Ramos (cell line): ENCODE measurements at regions not wholly inside any gene's neighbourhood (a gene's known extent, or its start where the extent isn't known, plus 50 kb on each side); places are given as distances from the start of the nearest gene placed in this dataset.

Experiments
- in situ Hi-C: fragments of 300-500 bp; cut with MboI; formaldehyde crosslinking; loops from one replicate; pipeline ENCODE4 v1.14.3; 2022; ENCODE audit warnings: low sequenced_read_pairs; ENCODE audit not compliant: unreplicated experiment

DNA sequence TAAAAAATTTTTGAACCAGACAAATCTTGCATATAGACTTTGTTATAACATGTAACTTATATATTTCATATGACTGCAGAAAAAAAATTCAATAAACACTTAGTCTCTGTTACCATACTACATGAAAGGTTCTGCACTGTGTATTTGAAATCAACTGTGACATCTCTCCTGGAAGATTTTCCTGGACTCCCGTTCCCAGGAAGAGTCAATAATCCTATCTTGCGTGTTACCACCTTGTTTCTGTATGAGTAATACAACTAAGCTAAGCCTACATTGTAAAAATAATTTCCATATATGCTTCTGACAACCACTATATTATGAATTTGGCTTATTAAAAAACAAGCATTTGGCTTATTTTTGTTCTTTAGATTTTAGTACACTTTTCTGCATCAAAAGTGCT is 665.6 kb upstream of the SOX9 start:
- in situ Hi-C loops: loop anchor here (25.0 kb wide), 1 partner anchor 1082 kb away; no protein-coding TSS in a partner anchor

DNA sequence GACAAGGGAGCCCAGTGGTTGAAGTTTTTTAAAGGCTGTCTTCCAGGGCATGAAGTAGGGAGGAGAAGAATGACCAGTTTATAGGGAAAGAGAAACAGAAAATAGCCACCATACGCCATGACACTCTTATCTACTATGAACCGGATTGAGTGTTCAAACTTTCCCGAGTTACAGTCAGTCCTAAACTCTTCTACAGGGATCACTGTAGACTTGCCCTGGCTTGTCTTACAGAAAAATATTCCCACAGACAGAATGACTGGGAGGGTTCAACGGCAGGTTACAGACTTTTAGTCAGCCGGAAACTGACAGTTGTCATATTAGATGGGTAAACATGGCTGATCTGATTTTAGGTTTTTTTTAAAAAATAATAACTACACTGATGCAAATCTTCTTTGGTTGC is 662.5 kb upstream of the SOX9 start:
- in situ Hi-C loops: loop anchor here (25.0 kb wide), 1 partner anchor 1079 kb away; no protein-coding TSS in a partner anchor

DNA sequence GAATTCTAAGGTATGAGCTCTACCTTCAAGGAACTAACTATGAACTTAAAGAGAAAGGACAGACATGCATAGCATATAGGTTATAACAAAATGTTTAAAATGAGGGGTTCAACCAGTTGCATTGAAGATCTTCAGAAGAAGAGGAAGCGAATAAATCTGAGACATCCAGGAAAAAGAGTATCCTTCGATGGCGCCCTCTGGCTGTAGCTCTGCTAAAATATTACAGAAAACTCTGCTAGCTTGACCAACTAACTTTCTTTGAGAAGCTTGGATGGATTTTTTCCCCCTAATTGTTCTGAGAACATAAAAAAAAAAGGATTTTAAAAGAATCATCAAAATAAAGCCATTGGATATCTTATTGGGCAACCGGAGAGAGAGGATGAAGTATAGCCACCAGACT is 659.9 kb upstream of the SOX9 start:
- in situ Hi-C loops: loop anchor here (25.0 kb wide), 1 partner anchor 1076 kb away; no protein-coding TSS in a partner anchor

DNA sequence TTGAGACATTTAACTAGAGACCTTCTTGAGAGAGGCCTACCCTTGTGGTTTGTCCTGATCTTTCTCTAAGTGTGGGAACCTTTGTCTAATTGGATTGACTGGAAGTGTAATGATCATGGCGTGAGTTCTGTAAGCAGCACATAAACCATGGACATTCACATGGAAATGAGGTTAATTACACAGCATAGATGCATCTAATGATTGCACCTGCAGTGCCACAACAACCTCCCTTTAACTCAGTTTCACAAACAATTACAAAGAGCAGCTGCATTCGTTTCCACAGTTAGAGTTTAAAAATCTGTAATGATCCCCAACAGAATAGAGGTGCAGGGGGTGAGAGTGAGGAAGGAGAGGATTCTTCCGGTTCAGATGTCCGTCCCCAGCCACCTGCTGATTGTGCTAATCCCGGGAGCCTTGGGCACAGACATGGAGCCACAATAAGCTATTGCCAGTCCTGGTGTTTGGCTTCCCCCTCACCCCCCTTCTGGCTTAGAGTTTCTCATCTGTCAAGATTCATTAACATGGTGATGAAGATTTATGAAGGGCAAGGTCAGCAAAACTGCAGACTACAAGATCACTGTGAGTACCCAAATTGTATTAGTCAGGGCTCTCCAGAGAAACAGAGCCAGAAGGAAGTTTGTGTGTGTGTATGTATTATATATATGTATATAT is 659.2 kb upstream of the SOX9 start:
- in situ Hi-C loops: loop anchor here (25.0 kb wide), 1 partner anchor 1076 kb away; no protein-coding TSS in a partner anchor

DNA sequence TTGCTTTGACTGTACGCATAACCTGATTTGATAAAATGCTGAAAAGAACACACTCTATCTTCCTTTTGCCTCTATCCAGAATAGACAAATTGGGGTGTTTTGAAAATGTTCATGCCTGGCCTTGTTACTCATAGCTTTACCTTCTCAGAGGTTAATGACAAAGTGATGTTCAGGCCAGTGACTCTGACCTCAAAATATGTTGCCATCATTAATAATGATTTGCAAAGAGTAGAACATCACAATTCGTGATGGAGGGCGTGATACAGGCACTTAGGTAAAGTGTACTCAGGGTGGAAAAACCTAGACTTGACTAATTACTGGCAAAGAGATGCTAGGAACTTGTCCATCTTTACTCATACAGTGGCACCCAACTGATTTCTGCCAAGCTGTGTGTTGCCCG is 656.6 kb upstream of the SOX9 start:
- in situ Hi-C loops: loop anchor here (25.0 kb wide), 1 partner anchor 1073 kb away; no protein-coding TSS in a partner anchor

DNA sequence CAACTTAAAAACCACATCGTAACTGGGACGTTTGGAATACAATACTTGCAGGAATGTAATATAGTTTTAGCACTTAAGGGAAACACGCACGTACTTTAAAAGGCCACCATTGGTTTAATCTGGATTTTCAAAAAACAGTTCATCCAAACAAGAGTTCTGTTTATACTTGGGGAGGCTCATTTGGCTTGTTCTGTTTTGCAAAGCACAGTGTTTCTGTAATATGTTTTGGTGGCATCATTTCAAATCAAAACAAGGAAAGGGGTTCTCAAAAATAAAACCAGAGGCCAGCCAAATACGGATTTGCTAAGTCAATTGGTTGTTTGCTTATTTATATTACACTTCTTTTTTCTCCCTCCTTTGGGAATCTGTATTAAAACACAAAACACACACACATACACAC is 656.1 kb upstream of the SOX9 start:
- in situ Hi-C loops: loop anchor here (25.0 kb wide), 1 partner anchor 1073 kb away; no protein-coding TSS in a partner anchor

DNA sequence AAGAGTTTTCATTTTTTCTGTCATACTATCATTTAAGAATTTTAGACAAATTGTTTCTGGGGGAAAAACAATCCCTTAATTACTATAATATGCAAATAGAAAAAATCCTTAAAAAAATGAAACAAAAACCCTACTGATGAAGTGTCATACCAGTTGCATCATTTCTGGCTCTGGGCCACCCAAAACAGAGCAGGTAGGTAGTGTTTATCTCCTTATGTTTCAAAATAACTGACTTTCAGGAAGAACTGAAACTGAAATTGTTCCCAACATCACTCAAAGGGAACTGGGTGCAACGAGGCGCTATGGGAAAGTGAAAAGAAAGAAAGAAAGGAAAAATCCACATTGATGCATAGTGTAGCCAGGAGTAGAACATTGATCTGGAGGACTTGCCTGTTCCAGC is 653.1 kb upstream of the SOX9 start:
- in situ Hi-C loops: loop anchor here (25.0 kb wide), 1 partner anchor 1070 kb away; no protein-coding TSS in a partner anchor

DNA sequence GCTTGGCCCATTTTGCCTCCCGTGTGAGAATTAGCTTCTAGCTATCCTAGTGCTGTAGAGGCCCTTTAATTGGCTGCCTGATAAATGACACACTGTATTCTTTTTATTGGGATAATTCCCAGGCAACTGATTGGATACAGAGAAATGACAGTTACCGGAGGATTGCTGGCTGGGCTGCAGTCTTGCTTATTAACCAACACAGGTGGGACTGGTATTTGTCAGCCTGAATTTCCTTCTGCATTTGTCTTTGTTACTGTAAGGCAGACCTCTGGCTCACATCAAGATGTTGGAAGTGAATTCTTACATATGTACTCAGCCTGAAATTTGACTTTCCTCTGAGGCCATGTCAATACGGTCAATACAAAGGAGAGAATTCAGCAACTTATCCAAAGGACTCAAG is 650.8 kb upstream of the SOX9 start:
- in situ Hi-C loops: loop anchor here (25.0 kb wide), 1 partner anchor 1067 kb away; no protein-coding TSS in a partner anchor

DNA sequence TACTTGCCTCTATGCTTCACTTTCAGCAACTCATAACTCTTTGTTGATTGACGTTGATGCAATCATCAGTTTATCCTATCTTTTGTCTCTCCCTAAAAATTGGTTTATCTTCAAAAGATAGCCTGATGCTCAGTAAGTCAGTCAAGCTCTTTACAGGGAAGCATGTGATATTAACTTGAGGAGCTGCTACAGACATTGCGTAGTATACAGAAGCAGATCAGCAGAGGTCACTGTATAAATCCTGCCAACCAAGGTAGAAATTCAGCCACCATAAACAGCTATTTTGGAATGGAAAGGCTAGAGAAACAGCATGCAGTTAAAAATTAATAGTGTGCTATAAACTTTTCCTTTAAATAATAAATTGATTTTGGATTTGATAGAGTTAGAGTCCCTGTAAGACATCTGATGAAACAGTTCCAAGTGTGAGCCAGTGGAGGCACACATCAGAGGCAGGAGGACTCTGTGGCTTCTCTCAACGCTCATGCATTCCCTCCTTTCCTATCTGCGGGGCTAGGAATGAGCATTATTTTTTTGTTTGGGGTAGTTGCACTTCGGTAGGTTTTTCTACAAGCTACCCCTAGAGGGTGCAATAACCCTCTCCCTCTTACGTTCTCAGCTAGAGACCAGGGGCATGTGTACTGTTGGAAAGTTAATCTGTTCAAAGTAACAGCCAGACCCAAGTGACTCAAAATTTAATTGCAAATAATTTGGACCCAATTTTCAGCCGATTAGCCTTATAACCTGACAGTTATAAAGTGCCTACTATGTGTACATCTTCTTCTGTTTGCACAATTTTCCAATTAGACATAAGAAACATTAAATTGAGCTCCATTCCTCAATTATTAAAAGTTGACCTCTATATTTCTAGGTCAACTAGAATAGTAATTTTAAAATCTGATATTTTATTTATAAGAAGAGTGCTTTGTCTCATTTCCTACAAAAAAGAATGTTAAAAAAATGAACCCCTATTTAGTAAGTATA is 647.7 kb upstream of the SOX9 start:
- in situ Hi-C loops: loop anchor here (25.0 kb wide), 1 partner anchor 1064 kb away; no protein-coding TSS in a partner anchor

DNA sequence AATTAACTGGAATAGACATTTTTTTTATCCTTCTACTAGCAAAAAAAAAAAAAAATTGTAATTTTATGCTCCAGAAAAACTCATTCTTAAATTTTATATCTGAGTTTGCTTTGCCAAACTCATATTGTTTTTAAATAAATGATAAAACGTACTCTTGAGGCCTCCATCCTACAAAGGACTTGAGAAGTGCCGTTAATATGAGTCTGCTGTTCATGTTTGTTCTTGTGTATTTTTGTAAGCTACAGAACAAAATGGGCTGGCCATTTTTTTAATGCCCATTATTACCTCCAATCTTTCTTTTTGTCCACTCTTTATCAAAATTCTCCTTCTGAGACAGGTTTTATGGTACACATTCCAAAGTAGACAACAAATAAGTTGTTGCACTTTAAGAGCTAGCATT is 643.5 kb upstream of the SOX9 start:
- in situ Hi-C loops: loop anchor here (25.0 kb wide), 1 partner anchor 635 kb away; the partner anchor contains the start of gene SOX9

DNA sequence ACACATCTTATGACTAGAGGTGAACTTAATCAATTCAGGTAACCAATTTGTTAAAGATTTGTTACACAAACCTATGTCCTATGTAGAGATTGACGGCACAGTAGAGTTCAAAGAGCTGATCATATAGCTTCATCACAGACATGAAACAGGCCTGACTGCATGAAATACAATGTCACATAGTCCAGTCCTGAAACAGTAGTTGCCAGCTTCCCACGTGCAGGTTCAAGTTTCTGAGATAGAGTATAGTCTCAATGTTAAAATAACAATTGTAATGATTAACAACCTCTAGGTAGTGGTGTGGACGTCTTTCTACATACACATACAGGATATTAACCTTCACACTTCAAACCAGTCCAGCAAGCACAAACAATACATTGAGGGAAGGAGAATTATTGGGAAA is 640.7 kb upstream of the SOX9 start:
- in situ Hi-C loops: loop anchor here (25.0 kb wide), 1 partner anchor 632 kb away; the partner anchor contains the start of gene SOX9

DNA sequence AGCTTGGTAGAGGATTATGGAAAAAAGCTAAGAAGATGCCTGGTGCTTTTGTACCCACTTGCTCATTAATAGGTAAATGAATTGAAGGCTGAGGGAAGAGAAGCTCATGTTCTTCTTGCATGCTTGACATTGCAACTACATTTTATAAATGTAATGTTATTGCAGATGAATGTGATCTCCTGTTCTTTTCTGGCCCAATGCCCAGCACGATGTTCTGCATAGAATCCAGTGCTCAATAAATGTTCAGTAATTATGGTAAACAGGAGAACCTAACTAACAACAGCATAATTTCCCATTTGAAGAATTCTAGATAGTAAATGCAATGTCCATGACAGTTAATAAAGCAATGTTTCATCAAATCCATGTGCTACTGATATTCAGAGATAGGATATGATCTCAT is 638.2 kb upstream of the SOX9 start:
- in situ Hi-C loops: loop anchor here (25.0 kb wide), 1 partner anchor 630 kb away; the partner anchor contains the start of gene SOX9

DNA sequence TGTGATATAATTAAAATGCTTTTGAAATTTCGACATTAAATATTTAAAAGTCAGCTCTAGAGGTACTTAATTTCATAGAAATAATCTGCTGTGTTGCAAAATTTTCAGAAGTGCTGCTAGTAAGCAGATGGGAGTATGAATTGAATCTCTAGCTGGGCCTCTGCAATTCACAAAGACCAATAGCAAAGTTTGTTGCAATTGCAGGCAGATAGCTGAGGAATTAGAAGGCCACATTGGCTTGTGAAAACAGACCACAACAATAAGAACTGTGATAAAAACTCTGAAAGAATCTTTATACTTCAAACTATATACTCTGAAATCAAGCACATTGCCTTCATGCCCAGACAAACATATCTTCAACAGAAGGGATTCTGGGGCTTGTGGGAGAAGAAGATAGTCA is 636.3 kb upstream of the SOX9 start:
- in situ Hi-C loops: loop anchor here (25.0 kb wide), 1 partner anchor 628 kb away; the partner anchor contains the start of gene SOX9

DNA sequence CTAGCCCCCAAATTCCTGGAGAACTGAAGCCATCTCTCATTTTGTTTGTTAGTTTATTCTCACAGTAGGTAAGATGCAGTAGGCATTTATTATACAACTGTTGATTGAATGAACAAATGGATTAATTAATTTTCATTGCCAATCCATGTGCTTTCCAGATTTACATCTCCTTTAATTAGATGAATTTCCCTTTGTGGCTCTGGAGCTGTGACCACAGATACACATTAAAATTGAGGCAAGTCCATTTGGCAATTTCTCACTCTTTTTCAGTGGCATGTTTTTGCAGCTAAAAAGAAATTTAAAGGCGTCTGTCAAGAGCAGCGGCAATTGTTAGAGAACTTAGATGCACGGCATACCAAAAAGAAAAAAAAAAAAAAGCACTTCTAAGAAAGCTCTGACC is 635.4 kb upstream of the SOX9 start:
- in situ Hi-C loops: loop anchor here (25.0 kb wide), 1 partner anchor 627 kb away; the partner anchor contains the start of gene SOX9

DNA sequence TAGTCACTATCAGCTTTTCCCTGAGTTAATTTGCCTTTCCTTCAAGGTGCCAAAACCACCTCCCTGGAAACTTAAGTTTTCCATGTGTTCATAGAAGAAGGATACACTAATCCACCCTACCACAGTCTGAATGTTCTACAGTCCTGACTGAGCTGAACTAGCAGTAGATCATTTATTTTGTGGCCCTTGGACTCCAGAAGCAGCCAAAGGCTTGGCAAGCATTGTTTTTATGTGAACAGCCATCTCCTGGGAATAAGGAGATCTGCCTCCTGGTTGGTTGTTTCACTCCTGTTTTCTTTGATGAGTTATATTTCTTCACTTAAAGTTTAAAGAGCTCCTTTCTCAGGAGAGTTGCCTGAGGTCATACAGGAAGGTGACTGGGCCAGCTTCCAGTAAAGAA is 634.6 kb upstream of the SOX9 start:
- in situ Hi-C loops: loop anchor here (25.0 kb wide), 1 partner anchor 626 kb away; the partner anchor contains the start of gene SOX9

DNA sequence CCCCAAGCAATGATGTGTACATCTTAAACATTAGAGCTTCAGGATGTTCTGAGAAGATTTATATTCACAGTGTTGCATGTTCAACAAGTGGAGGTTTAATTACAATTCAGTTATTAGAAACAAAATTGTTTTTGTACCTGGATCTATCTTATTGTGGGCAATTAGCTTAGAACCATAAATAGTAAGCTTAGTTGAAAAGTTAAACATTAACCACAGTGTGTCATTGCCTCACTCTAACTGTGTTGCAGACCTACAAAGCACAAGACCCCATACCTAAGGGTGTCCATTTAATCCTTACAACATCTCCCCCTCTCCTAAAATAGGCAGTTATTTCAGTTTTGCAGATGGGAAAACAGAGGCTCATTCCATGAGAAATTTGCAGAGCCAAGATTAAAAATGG is 632.0 kb upstream of the SOX9 start:
- in situ Hi-C loops: loop anchor here (25.0 kb wide), 1 partner anchor 623 kb away; the partner anchor contains the start of gene SOX9

DNA sequence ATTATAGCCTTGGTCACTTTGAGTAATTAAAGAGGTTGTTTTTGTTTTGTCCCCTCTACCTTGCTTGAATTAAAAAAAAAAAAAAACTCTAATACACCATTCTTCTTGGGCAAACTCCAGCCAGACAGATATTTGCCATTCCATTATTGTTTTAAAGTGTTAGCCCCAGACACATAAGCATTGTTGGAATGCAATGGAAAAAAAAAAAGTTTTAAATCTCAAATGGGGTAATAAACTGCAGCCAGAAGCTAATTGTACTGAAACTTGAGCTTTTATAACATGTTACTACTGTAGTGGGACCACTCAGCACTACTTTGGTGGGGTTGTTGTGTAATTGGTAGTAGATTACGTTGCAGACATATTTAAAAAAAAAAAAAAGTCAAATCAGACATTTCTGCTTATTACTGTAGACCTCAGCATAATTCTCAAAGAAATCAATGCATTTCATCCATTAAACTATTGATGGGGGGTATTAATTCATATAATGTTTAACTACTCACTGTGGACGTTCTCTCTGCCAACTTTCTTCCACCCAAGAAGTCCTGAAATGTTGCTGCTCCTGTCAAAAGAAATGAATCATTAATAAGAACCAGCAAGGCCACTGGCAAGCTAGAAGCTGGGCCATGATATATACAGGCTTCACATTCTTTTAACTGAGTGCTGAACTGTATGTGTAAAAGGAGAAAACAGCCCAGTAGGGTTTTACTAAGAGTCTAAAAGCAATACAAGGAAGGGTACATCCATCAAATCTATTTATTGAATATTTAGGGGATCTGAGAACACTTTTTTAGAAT is 626.6 kb upstream of the SOX9 start:
- in situ Hi-C loops: loop anchor here (25.0 kb wide), 1 partner anchor 618 kb away; the partner anchor contains the start of gene SOX9

DNA sequence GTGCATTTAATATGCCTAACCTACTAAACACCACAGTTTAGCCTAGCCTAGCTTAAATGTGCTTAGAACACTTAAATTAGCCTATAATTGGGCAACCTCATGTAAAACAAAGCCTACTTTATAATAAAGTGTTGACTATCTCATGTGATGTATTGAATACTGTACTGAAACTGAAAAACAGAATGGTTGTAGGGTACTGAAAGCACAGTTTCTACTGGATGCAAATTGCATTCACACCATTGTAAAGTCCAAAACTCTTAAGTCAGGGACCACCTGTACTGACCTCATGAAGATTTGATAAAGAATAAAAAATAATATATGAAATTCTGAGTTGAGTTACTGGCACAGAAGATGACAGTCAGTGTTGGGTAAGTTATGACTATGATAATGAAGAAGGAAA is 625.4 kb upstream of the SOX9 start:
- in situ Hi-C loops: loop anchor here (25.0 kb wide), 1 partner anchor 617 kb away; the partner anchor contains the start of gene SOX9

DNA sequence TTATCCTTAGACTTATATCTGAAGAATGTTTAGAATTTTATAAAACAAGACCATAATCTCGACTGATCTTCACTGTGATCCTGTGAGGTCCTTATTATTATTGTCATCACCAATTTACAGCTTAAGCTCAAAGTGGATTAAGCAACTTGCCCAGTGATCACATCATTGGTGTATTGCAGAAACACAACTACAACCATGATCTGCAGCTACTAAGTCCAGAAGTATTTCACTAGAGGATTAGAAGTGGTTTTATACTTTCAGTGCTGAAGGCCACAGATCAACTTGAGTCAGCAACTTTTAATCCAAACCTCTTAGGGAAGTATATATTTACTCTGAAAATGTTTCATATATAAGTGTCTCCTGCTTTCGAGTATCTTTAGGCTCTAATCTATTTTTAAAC is 624.3 kb upstream of the SOX9 start:
- in situ Hi-C loops: loop anchor here (25.0 kb wide), 1 partner anchor 616 kb away; the partner anchor contains the start of gene SOX9
